Gastrocnemius medialis (tissue), 4 donors: ENCODE measurements at regions not wholly inside any gene's neighbourhood (a gene's known extent, or its start where the extent isn't known, plus 50 kb on each side); places are given as distances from the start of the nearest gene placed in this dataset.

Experiments used
- ATAC-seq, 2 donors: fragments of 150-250 bp; one replicate each; pipeline ENCODE4 v1.9.1; 2016
- DNase-seq, 2 donors: peaks; one replicate each; pipeline ENCODE4 v3.0.0-alpha.2; 2019
- H3K27ac ChIP-seq, 4 donors: fragments of 200-600 bp; sonication (generic); 1 replicate in 1 of 4; 2 replicates in 3 of 4; pipeline ENCODE4 v1.5.1; 2016 to 2018; ENCODE audit warnings: mild to moderate bottlenecking in 2 of 4, moderate library complexity in 1 of 4
- H3K27me3 ChIP-seq, 3 donors: fragments of 200-600 bp; sonication (generic) in 2 of 3; 1 replicate in 1 of 3; 2 replicates in 2 of 3; pipeline versions ENCODE4 v1.5.1 to v1.6.0; 2016 to 2019; ENCODE audit warnings: mild to moderate bottlenecking in 1 of 3, moderate library complexity in 1 of 3
- H3K36me3 ChIP-seq, 2 donors: fragments of 200-600 bp; sonication (generic) in 1 of 2; one replicate each; pipeline ENCODE4 v1.5.1; 2017 to 2018
- H3K4me1 ChIP-seq, 2 donors: fragments of 200-600 bp; sonication (generic) in 1 of 2; one replicate each; pipeline ENCODE4 v1.5.1; 2016 to 2017; ENCODE audit warnings: mild to moderate bottlenecking in 2 of 2
- H3K4me3 ChIP-seq, 4 donors: fragments of 200-600 bp; sonication (generic) in 3 of 4; 1 replicate in 1 of 4; 2 replicates in 3 of 4; pipeline ENCODE4 v1.5.1; 2016 to 2019; ENCODE audit warnings: mild to moderate bottlenecking in 2 of 4
- H3K9me3 ChIP-seq, 3 donors: fragments of 200-600 bp; sonication (generic) in 2 of 3; 1 replicate in 1 of 3; 2 replicates in 2 of 3; pipeline ENCODE4 v1.5.1; 2016 to 2019
- CTCF ChIP-seq, 5 experiments: fragments of 450-650 bp in 3 of 5; fragments of 200-600 bp in 2 of 5; sonication (generic) in 2 of 5; IDR thresholded peaks in 4 of 5; conservative IDR thresholded peaks in 1 of 5; 1 replicate in 4 of 5; 2 replicates in 1 of 5; pipeline ENCODE4 v1.5.1; 2016 to 2019; ENCODE audit warnings: antibody characterized with exemption in 5 of 5, mild to moderate bottlenecking in 3 of 5, moderate library complexity in 3 of 5
- POLR2A ChIP-seq, 2 donors: fragments of 450-650 bp; IDR thresholded peaks; one replicate each; pipeline ENCODE4 v1.6.1; 2017; ENCODE audit warnings: antibody characterized with exemption in 2 of 2, mild to moderate bottlenecking in 2 of 2, moderate library complexity in 2 of 2
- in situ Hi-C, 4 donors: fragments of 200-750 bp; cut with MboI; loops; one replicate each; pipeline versions ENCODE4 v1.15.0 to v1.8.0; 2017; ENCODE audit warnings: low sequenced_read_pairs in 4 of 4
- intact Hi-C: fragments of 100-400 bp; cut with DNase I; formaldehyde crosslinking; loops from one replicate; pipeline ENCODE4 v1.15.1; 2023; ENCODE audit warnings: low total_unique reads

GRCh38 chr19:5273782-5274181, 66.8 kb downstream of the PTPRS start:
- Histone ChIP-seq H3K27ac (no peak overlapping the region), H3K36me3 (no peaks in the 10 kb centered on the region), H3K4me1 (no peaks in the 10 kb centered on the region), H3K4me3 (no peak overlapping the region), H3K27me3 (no peaks in the 10 kb centered on the region), H3K9me3 (no peaks in the 10 kb centered on the region)
- intact Hi-C loops, result no loop called here
- ATAC-seq, result no peak
- DNase-seq, result no peak
- TF ChIP-seq POLR2A (IDR thresholded peaks at IDR 0.05) (no peak), CTCF (IDR thresholded peaks at IDR 0.05 in 4 of 5, conservative IDR thresholded peaks at IDR 0.05 in 1 of 5) (no peak)
- in situ Hi-C loops, result no loop called here

GRCh38 chr19:5271145-5271544, 69.5 kb downstream of the PTPRS start:
- Histone ChIP-seq H3K27ac (no peak overlapping the region), H3K4me3 (no peak overlapping the region), H3K4me1 (no peaks in the 10 kb centered on the region), H3K9me3 (no peaks in the 10 kb centered on the region), H3K36me3 (no peaks in the 10 kb centered on the region), H3K27me3 (no peaks in the 10 kb centered on the region)
- ATAC-seq (no peak), DNase-seq (no peak)
- intact Hi-C loops, result no loop called here
- TF ChIP-seq POLR2A (IDR thresholded peaks at IDR 0.05) (no peak), CTCF (IDR thresholded peaks at IDR 0.05 in 4 of 5, conservative IDR thresholded peaks at IDR 0.05 in 1 of 5) (no peak)
- in situ Hi-C loops, result no loop called here

- Histone ChIP-seq H3K4me1 (no peaks in the 10 kb centered on the region), H3K27me3 (no peaks in the 10 kb centered on the region), H3K9me3 (no peaks in the 10 kb centered on the region), H3K4me3 (no peak overlapping the region), H3K36me3 (no peaks in the 10 kb centered on the region), H3K27ac (no peak overlapping the region)
- DNase-seq (no peak), ATAC-seq (no peak)
- TF ChIP-seq CTCF (IDR thresholded peaks at IDR 0.05 in 4 of 5, conservative IDR thresholded peaks at IDR 0.05 in 1 of 5), result no peak
- TF ChIP-seq POLR2A (IDR thresholded peaks at IDR 0.05), result no peak
- intact Hi-C loops, result no loop called here
- in situ Hi-C loops, result no loop called here
Measured at GRCh38 chr19:5269926-5270325, 70.7 kb downstream of the PTPRS start.

- H3K4me3 ChIP-seq, result no peak overlapping the region
- H3K36me3 ChIP-seq, result no peaks in the 10 kb centered on the region
- no peaks in the 10 kb centered on the region for H3K9me3 ChIP-seq
- DNase-seq (no peak), ATAC-seq (no peak)
- intact Hi-C loops (no loop called here), in situ Hi-C loops (no loop called here)
- H3K27ac ChIP-seq, result no peak overlapping the region
- no peaks in the 10 kb centered on the region for H3K27me3 ChIP-seq
- TF ChIP-seq CTCF (IDR thresholded peaks at IDR 0.05 in 4 of 5, conservative IDR thresholded peaks at IDR 0.05 in 1 of 5) (no peak), POLR2A (IDR thresholded peaks at IDR 0.05) (no peak)
- no peaks in the 10 kb centered on the region for H3K4me1 ChIP-seq
Measured at GRCh38 chr19:5269279-5269678, 71.3 kb downstream of the PTPRS start.

- intact Hi-C loops, result no loop called here
- no peaks in the 10 kb centered on the region for H3K36me3 ChIP-seq
- no peak for ATAC-seq
Measured at GRCh38 chr19:5268801-5269200, 71.8 kb downstream of the PTPRS start.

More at GRCh38 chr19:5268801-5269200, 71.8 kb downstream of the PTPRS start:
- H3K4me3 ChIP-seq, result no peak overlapping the region
- no peaks in the 10 kb centered on the region for H3K9me3 ChIP-seq
- DNase-seq, result no peak
- H3K27me3 ChIP-seq, result no peaks in the 10 kb centered on the region
- H3K4me1 ChIP-seq, result no peaks in the 10 kb centered on the region
- TF ChIP-seq CTCF (IDR thresholded peaks at IDR 0.05 in 4 of 5, conservative IDR thresholded peaks at IDR 0.05 in 1 of 5) (no peak), POLR2A (IDR thresholded peaks at IDR 0.05) (no peak)
- no peak overlapping the region for H3K27ac ChIP-seq
- in situ Hi-C loops, result no loop called here
